Nephron (organoid): ENCODE measurements at regions not wholly inside any gene's neighbourhood (a gene's known extent, or its start where the extent isn't known, plus 50 kb on each side); places are given as distances from the start of the nearest gene placed in this dataset.
"Not testable (repeated sequence)": the region's sequence is repeated elsewhere in the genome, so short reads cannot be mapped to it uniquely, and the experiment has no call there.

Experiments
- H3K27ac Mint-ChIP-seq, 3 experiments: 2 replicates each; pipeline ENCODE4 v1.8.0; 2020; ENCODE audit warnings: mixed read lengths in 3 of 3, mild to moderate bottlenecking in 2 of 3, moderate library complexity in 1 of 3
- H3K27me3 Mint-ChIP-seq: 2 replicates; pipeline ENCODE4 v1.8.0; 2021; ENCODE audit warnings: low read depth, mild to moderate bottlenecking, moderate library complexity, mixed read lengths
- H3K36me3 Mint-ChIP-seq: 2 replicates; pipeline ENCODE4 v1.8.0; 2020; ENCODE audit warnings: low read depth, mixed read lengths
- H3K4me1 Mint-ChIP-seq: 2 replicates; pipeline ENCODE4 v1.8.0; 2020; ENCODE audit warnings: mixed read lengths
- H3K4me3 Mint-ChIP-seq, 3 experiments: 2 replicates each; pipeline ENCODE4 v1.8.0; 2020; ENCODE audit warnings: mild to moderate bottlenecking in 3 of 3, mixed read lengths in 3 of 3, moderate library complexity in 2 of 3
- H3K9me3 Mint-ChIP-seq: 2 replicates; pipeline ENCODE4 v1.8.0; 2020; ENCODE audit warnings: mixed read lengths
- CTCF ChIP-seq, 3 experiments: fragments of 200-600 bp; sonication (generic); IDR thresholded peaks; one replicate each; pipeline ENCODE4 v1.5.0; 2021; ENCODE audit warnings: antibody characterized with exemption in 3 of 3; ENCODE audit not compliant: unreplicated experiment in 3 of 3

- TF ChIP-seq CTCF (IDR thresholded peaks at IDR 0.05; ENCODE audit: unreplicated experiment in 3 of 3) = no peak
- no peak overlapping the region for H3K27ac Mint-ChIP-seq
- no peaks in the 10 kb centered on the region for H3K36me3 Mint-ChIP-seq
- no peaks in the 10 kb centered on the region for H3K9me3 Mint-ChIP-seq
- H3K4me1 Mint-ChIP-seq = peaks cover 26% of the 10 kb centered on the region
- peaks cover 49% of the 10 kb centered on the region for H3K27me3 Mint-ChIP-seq
- no peak overlapping the region for H3K4me3 Mint-ChIP-seq
These were observed 80.2 kb upstream of the SNTG2 start for GRCh38 chr2:870426-870825.

DNA sequence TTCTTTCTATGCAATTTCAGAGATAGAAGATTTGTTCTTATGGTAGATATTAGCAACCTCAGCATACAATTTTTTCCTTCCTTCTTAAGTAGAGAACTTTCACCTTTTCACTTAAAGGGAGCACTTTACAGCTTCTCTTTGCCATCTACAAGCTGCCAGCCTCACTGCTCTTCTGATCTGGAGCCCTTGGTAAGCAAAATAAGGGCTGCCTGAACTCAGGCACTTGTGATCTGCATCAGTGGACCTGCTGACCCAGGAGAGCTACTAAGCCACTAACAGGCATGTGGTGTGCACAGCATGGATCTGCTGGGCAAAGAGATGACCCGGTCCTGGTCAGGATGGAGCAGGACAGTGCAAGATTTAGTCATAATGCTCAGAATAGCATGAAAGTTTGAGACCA, 80.8 kb upstream of the SNTG2 start:
- Mint-ChIP-seq H3K36me3 (no peaks in the 10 kb centered on the region), H3K4me1 (peaks cover 32% of the 10 kb centered on the region), H3K27me3 (peaks cover 44% of the 10 kb centered on the region), H3K9me3 (no peaks in the 10 kb centered on the region), H3K4me3 (no peak overlapping the region), H3K27ac (peak overlapping the region in 1 of 3 experiments; percentile 42)
- no peak for TF ChIP-seq CTCF (IDR thresholded peaks at IDR 0.05; ENCODE audit: unreplicated experiment in 3 of 3)

DNA sequence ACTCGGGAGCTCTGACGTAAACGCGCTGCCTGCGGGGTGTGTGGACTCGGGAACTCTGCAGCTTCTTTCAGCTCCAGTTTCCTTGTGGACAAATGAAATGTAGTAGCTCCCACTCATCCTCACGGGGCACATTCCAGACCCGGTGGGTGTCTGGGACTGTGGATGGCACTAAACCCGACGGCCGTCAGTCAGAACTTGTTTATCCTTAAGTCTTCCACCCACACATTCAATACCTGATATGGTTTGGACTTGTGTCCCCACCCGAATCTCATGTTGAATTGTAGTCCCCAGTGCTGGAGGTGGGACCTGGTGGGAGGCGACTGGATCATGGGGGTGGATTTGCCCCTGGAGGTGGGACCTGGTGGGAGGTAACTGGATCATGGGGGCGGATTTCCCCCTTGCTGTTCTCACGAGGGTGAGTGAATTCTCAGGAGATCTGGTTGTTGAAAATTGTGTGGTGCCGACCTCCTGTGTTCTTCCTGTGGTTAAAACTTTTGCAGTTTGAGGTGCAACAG, 81.2 kb upstream of the SNTG2 start:
- peak overlapping the region in 2 of 3 experiments; percentile 28 to 42 for H3K27ac Mint-ChIP-seq

GRCh38 chr2:868857-869256, 81.8 kb upstream of the SNTG2 start:
- H3K9me3 Mint-ChIP-seq, H3K4me3 Mint-ChIP-seq, H3K36me3 Mint-ChIP-seq, H3K27ac Mint-ChIP-seq: not testable (repeated sequence)
- peaks cover 33% of the 10 kb centered on the region for H3K4me1 Mint-ChIP-seq
- H3K27me3 Mint-ChIP-seq = peaks cover 41% of the 10 kb centered on the region

More for the DNA sequence above, 81.2 kb upstream of the SNTG2 start:
- peaks cover 33% of the 10 kb centered on the region for H3K4me1 Mint-ChIP-seq
- H3K27me3 Mint-ChIP-seq = peaks cover 40% of the 10 kb centered on the region
- H3K4me3 Mint-ChIP-seq = no peak overlapping the region
- TF ChIP-seq CTCF (IDR thresholded peaks at IDR 0.05; ENCODE audit: unreplicated experiment in 3 of 3) = no peak
- H3K36me3 Mint-ChIP-seq = no peaks in the 10 kb centered on the region
- no peaks in the 10 kb centered on the region for H3K9me3 Mint-ChIP-seq

GRCh38 chr2:867296-867695, 83.4 kb upstream of the SNTG2 start:
- Mint-ChIP-seq H3K27me3 (peaks cover 43% of the 10 kb centered on the region), H3K4me3 (no peak overlapping the region), H3K27ac (peak overlapping the region; percentile 25 to 80 (median 45)), H3K4me1 (peaks cover 41% of the 10 kb centered on the region), H3K9me3 (no peaks in the 10 kb centered on the region), H3K36me3 (no peaks in the 10 kb centered on the region)
- TF ChIP-seq CTCF (IDR thresholded peaks at IDR 0.05; ENCODE audit: unreplicated experiment in 3 of 3) = no peak

- Mint-ChIP-seq H3K9me3 (no peaks in the 10 kb centered on the region), H3K4me3 (peak overlapping the region in 1 of 3 experiments; percentile 1), H3K27me3 (peaks cover 45% of the 10 kb centered on the region), H3K36me3 (no peaks in the 10 kb centered on the region), H3K27ac (peak overlapping the region; percentile 13 to 25 (median 25)), H3K4me1 (peaks cover 45% of the 10 kb centered on the region)
- no peak for TF ChIP-seq CTCF (IDR thresholded peaks at IDR 0.05; ENCODE audit: unreplicated experiment in 3 of 3)
These were observed 83.8 kb upstream of the SNTG2 start for GRCh38 chr2:866887-867286.
